Rectal smooth muscle tissue (tissue), 1 donor: ENCODE measurements at regions not wholly inside any gene's neighbourhood (a gene's known extent, or its start where the extent isn't known, plus 50 kb on each side); places are given as distances from the start of the nearest gene placed in this dataset.

Experiments
- H3K27ac ChIP-seq: one replicate; pipeline ENCODE4 v1.7.0; 2013; ENCODE audit warnings: low read depth, low read length, inconsistent platforms
- H3K27me3 ChIP-seq: one replicate; pipeline ENCODE4 v1.7.0; 2013; ENCODE audit warnings: low read length; ENCODE audit not compliant: control insufficient read depth, insufficient read depth
- H3K36me3 ChIP-seq: one replicate; pipeline ENCODE4 v1.7.0; 2013; ENCODE audit warnings: low read length; ENCODE audit not compliant: control insufficient read depth, insufficient read depth
- H3K4me1 ChIP-seq: one replicate; pipeline ENCODE4 v1.7.0; 2013; ENCODE audit warnings: low read length; ENCODE audit not compliant: control insufficient read depth, insufficient read depth
- H3K4me3 ChIP-seq: one replicate; pipeline ENCODE4 v1.7.0; 2013; ENCODE audit warnings: low read length
- H3K9ac ChIP-seq: one replicate; pipeline ENCODE4 v1.7.0; 2013; ENCODE audit warnings: low read length

DNA sequence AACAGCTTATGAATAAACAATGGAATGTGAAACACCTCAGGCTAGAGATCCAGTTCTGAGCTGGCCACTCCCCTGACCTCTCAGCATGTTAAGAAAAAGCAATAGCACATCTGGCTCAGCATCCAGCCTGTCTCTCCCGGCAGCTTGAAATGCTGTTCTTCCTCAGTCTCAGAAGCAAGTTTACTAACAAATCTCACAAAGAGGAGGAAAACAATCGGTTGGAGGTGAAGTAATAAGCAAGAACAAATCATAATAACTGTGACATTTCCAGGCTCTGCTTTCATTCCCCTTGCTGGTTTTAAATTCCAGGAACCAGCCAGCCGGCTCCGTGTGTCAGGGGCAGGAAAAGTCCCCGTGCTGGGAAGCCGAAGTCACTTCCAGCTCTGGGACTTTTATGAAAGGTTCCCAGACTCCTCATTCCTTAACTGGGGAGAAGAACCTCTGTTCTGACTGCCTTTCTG is 133.9 kb upstream of the ARL4C start:
- no peaks in the 10 kb centered on the region for H3K27me3 ChIP-seq
- H3K4me1 ChIP-seq: peaks cover 2% of the 10 kb centered on the region
- H3K27ac ChIP-seq: no peak overlapping the region
- H3K36me3 ChIP-seq: no peaks in the 10 kb centered on the region
- no peak overlapping the region for H3K4me3 ChIP-seq
- no peak overlapping the region for H3K9ac ChIP-seq

DNA sequence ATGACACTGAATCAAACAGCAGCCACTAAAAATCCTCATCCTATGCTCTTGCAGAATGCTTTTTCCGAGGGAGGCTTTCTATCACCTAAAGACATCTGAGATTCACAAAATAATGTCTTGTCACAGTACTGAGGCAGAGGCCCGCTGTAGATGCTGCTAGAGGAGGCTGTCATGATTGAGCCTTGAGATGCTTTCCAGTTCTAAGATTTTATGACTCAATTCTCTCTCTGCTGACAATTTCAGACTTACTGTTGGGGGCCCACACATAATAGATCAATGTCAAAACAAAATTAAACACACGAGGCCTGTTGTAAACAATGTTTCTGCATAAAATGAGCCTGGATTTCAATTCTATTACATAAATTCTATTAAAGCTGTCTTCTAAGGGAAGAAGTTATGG is 132.7 kb upstream of the ARL4C start:
- Histone ChIP-seq H3K9ac (no peak overlapping the region), H3K4me3 (no peak overlapping the region), H3K27ac (no peak overlapping the region), H3K36me3 (no peaks in the 10 kb centered on the region), H3K27me3 (no peaks in the 10 kb centered on the region), H3K4me1 (peaks cover 2% of the 10 kb centered on the region)

DNA sequence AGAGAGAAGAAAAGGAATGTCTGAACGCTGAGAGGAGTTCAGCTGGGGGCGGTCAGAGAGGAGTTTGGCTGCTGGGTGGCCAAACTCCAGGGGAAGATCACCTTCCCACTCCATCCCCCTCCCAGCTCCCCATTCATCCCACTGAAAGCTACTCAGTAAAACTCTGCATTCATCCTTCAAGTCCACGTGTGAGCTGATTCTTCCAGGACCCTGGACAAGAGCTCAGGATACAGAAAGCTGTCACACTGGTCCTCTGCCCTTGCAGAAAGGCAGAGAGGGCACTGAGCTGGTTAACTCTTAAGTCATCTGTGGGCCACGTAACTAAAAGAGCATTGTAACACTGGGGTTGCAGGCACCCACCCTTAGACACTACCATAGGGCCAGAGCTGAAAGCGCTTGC is 132.1 kb upstream of the ARL4C start:
- no peaks in the 10 kb centered on the region for H3K36me3 ChIP-seq
- H3K9ac ChIP-seq: no peak overlapping the region
- H3K4me3 ChIP-seq: no peak overlapping the region
- no peak overlapping the region for H3K27ac ChIP-seq
- no peaks in the 10 kb centered on the region for H3K27me3 ChIP-seq
- peaks cover 2% of the 10 kb centered on the region for H3K4me1 ChIP-seq

DNA sequence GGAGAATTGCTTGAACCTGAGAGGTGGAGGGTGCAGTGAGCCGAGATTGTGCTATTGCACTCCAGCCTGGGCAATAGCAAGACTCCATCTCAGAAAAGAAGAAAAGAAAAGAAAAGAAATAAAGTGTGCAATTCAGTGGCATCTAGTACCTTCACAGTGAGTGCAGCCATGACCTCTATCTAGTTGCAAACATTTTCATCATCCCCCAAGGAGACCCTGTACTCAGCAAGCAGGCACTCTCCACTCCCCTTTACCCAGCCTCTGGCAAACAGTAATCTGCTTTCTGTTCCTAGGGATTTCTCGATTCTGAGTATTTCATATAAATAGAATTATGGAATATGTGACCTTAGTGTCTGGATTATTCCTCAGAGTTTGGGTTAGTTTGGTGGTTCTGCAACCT is 130.4 kb upstream of the ARL4C start:
- Histone ChIP-seq H3K36me3 (no peaks in the 10 kb centered on the region), H3K27me3 (no peaks in the 10 kb centered on the region), H3K27ac (no peak overlapping the region), H3K4me1 (peaks cover 2% of the 10 kb centered on the region), H3K9ac (no peak overlapping the region), H3K4me3 (no peak overlapping the region)

DNA sequence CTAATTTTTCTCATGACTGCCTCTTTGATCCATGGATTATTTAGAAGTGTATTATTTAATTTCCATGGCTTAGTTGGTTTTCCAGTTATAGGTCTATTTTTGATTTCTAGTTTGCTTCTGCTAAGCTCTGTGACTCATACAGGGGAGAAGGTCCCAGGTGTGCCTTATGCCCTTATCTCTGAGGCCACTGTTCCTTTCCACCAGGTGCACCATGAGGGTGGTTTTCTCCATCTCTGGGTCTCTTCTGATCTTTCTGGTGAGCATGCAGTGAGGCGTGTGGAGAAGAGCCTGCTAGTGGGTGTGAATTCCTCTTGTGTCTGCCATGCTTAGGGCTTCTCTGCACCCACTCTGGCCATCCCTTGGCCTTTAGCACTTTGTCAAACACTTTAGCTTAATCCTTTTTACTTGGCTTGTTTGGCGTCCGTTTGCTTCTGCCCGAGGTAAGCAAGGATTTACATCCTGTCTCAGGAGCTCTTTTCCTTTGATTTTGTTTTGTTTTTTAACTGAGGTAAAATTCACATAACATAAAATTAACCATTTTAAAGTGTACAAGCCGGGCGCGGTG is 129.8 kb upstream of the ARL4C start:
- H3K36me3 ChIP-seq: no peaks in the 10 kb centered on the region
- H3K9ac ChIP-seq: no peak overlapping the region
- no peak overlapping the region for H3K4me3 ChIP-seq
- H3K27ac ChIP-seq: no peak overlapping the region
- no peaks in the 10 kb centered on the region for H3K27me3 ChIP-seq
- H3K4me1 ChIP-seq: peaks cover 2% of the 10 kb centered on the region

DNA sequence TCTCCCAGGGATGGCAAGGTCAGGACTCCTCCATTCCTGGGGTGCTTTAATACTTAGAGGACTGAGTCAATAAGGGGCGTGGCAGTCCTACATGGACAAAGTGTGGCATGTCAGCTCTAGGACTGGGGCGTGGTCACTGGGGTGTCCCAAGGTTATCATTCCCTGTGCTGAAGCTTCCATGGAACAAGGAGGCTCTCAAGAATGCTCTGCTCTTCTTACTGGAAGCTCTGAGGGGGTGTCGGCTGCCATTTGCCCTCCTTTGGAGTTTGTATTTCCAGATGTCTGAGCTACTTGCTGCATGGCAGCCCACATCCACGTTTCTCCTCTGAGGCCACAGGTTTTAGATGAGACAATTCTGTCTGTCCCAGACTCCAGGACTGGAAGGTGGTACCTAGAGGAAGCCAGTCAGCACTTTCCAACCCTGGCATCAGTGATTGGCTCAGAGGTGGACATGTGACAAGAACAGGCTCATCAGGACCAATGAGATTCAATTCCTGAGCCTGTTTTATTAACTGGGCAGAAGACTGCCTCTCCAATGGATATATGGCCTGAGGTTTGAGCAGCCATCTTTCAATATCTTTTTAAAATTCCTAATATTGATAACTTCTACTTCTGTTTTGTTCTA is 128.9 kb upstream of the ARL4C start:
- Histone ChIP-seq H3K36me3 (no peaks in the 10 kb centered on the region), H3K4me1 (peaks cover 2% of the 10 kb centered on the region), H3K9ac (no peak overlapping the region)

DNA sequence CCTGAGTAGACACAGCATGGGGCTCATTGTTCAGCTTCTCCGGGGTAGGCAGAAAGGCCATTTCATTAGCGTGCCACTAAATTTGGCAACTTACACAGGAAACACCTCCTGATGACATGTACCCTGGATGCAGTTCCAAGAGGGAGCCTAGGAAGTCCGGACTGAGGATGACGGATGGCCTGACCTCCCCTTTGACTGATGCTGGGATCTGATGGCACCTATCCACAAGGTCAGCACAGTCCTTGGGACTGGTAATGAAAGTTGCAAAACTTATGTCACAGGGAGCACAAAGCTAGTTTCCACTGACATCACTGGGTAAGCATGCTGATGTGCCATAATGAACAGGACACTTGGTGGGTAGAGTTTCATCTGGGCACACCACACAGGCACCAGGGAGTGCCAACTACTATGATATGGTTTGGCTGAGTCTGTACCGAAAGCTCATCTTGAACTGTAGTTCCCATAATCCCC is 126.7 kb upstream of the ARL4C start:
- Histone ChIP-seq H3K4me3 (no peak overlapping the region), H3K27me3 (no peaks in the 10 kb centered on the region), H3K36me3 (no peaks in the 10 kb centered on the region), H3K27ac (no peak overlapping the region), H3K9ac (no peak overlapping the region), H3K4me1 (no peaks in the 10 kb centered on the region)

More for the DNA sequence above, 128.9 kb upstream of the ARL4C start:
- H3K27ac ChIP-seq: no peak overlapping the region
- H3K27me3 ChIP-seq: no peaks in the 10 kb centered on the region
- H3K4me3 ChIP-seq: no peak overlapping the region

DNA sequence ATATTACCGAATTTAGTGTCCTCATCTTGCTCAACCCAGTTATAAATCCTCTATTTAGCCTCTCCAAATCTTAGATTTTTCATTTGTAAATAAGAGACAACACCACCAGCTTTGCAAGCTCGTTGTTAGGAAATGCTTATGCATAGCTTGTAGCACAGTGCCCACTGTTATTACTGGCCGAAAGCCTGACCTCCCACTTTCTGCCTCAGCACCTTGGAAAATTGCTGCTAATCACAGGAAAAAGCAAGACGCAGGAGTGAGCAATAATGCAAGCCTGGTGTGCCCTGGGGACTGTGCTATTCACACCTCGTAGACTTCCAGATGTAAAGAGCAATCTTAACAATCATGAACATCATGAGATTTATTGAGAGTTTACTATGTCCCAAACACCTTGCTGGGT is 124.2 kb upstream of the ARL4C start:
- H3K4me3 ChIP-seq: no peak overlapping the region
- no peak overlapping the region for H3K9ac ChIP-seq
- H3K27me3 ChIP-seq: no peaks in the 10 kb centered on the region
- no peaks in the 10 kb centered on the region for H3K4me1 ChIP-seq
- H3K27ac ChIP-seq: no peak overlapping the region
- H3K36me3 ChIP-seq: no peaks in the 10 kb centered on the region

DNA sequence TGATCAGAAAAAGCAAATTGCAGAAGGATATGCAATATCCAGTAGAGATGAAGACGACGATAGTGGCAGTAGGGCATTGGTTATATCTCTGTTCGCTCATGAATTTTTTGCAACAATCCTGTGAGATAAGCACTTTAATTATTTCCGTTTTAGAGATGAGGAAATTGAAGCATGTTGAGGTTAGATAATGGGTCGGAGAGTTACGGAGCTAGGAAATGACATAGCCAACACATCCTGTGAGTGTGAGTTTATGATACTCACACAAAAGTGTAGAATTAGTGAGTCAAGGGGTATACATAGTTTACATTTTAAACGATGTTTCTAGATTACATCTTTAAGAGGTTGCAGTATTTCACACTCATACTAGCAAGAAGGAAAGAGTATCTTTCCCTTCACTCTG is 123.1 kb upstream of the ARL4C start:
- Histone ChIP-seq H3K4me3 (no peak overlapping the region), H3K27me3 (no peaks in the 10 kb centered on the region), H3K9ac (no peak overlapping the region), H3K27ac (no peak overlapping the region), H3K4me1 (no peaks in the 10 kb centered on the region), H3K36me3 (no peaks in the 10 kb centered on the region)

DNA sequence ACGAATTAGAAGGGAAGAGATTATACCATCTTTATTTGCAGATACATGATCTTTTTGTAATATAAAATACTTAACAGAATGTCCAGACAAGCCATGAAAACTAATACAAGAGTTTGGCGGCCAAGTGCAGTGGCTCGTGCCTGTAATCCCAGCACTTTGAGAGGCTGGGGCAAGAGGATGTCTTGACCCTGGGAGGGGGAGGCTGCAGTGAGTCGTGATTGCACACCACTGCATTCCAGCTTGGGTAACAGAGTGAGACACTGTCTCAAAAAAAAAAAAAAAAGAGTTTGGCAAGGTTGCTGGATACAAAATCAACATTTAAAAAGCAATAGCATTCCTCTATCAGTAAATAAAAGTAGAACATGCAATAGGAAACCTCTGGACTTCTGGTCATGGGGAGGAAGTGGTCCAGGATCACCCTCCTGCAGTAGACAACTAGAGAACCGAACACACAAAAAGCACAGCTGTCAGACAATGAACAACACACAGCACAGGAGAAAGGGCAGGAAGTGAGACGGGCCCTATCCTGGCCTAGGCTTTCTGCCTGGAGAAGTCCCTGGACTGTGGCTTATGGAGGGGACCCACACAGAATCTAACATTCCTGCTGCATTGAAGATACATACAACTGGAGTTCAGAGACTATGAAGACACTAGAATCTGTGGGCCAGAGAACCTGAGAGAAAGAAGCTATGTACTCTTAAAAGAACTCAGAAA is 118.9 kb upstream of the ARL4C start:
- Histone ChIP-seq H3K9ac (no peak overlapping the region), H3K4me3 (no peak overlapping the region), H3K27me3 (no peaks in the 10 kb centered on the region), H3K36me3 (no peaks in the 10 kb centered on the region), H3K4me1 (no peaks in the 10 kb centered on the region), H3K27ac (no peak overlapping the region)

DNA sequence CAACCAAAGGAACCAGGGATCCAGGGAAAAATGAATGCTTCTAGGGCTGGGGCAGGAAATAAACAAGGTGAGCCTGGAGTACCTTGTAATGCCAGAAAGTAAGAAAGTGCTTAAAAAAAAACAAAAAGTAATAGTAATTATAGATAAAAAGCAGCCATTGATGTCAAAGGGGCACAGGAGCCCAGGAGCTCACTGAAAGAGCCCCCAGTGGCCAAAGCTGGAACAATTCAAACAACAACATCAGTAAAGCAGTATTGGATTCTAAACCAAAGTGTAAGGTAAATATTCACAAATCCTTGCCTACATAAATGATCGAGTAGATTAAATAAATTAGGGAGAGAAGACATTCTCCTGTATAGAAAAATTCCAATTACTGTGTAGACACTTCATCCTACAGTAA is 114.3 kb upstream of the ARL4C start:
- H3K27ac ChIP-seq: no peak overlapping the region
- H3K9ac ChIP-seq: no peak overlapping the region
- no peaks in the 10 kb centered on the region for H3K4me1 ChIP-seq
- H3K4me3 ChIP-seq: no peak overlapping the region
- no peaks in the 10 kb centered on the region for H3K36me3 ChIP-seq
- H3K27me3 ChIP-seq: no peaks in the 10 kb centered on the region

DNA sequence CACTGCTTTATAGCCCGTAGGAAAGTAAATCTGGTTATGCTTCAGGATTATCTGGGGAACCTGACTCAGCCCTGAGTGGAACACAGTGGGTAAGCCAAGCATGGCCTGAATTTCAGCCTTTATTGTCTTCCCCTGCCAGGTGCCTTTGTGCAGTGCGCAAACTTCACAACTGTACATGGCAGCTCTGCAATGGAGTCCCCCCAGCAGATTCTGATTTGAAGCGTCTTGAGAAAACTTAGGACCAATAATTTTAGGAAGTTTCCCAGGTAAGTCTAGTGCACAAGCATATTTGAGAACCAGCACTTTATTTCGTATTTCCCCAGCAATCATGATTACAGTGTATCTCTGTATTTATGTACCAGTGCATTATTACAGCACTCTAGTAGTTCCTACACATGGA is 112.1 kb upstream of the ARL4C start:
- H3K9ac ChIP-seq: no peak overlapping the region
- H3K36me3 ChIP-seq: no peaks in the 10 kb centered on the region
- H3K4me3 ChIP-seq: no peak overlapping the region
- H3K27me3 ChIP-seq: peaks cover 3% of the 10 kb centered on the region
- H3K4me1 ChIP-seq: no peaks in the 10 kb centered on the region
- no peak overlapping the region for H3K27ac ChIP-seq

DNA sequence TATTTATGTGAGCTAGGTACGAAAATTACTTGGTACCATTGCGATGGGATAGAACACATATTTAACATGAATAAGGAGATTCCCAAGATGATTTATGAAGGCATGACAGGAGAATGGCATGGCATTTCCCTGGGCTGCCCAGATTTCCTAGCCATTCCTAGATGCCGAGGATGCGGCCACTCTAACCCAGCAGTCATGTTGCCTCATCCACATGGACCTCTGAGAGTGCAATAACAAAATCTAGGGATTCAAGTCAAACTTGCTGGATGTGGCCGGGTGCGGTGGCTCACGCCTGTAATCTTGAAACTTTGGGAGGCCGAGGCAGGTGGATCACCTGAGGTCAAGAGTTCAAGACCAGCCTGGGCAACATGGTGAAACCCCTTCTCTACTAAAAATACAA is 110.8 kb upstream of the ARL4C start:
- Histone ChIP-seq H3K36me3 (no peaks in the 10 kb centered on the region), H3K4me1 (no peaks in the 10 kb centered on the region), H3K4me3 (no peak overlapping the region), H3K27ac (no peak overlapping the region), H3K27me3 (peaks cover 3% of the 10 kb centered on the region), H3K9ac (no peak overlapping the region)
